Central memory CD8-positive, alpha-beta T cell (primary cell): ENCODE measurements at regions not wholly inside any gene's neighbourhood (a gene's known extent, or its start where the extent isn't known, plus 50 kb on each side); places are given as distances from the start of the nearest gene placed in this dataset.
A peak's percentile ranks its signal among the peaks of the same experiment; 100 is the strongest.

Experiments
- ATAC-seq: fragments of 150-1000 bp; cut with Tn5 transposase; replicated peaks from 2 replicates; pipeline ENCODE4 v1.10.0; 2022; ENCODE audit warnings: mild to moderate bottlenecking, moderate FRiP score, moderate number of reproducible peaks; ENCODE audit not compliant: poor library complexity, severe bottlenecking; ENCODE audit errors: extremely low read depth
- DNase-seq, 2 donors: peaks; one replicate each; pipeline ENCODE4 v3.0.0; 2021; ENCODE audit warnings: low spot score in 2 of 2
- H3K27ac Mint-ChIP-seq: one replicate; pipeline ENCODE4 v1.8.0; 2022; ENCODE audit warnings: low read depth, mild to moderate bottlenecking, moderate library complexity, mixed read lengths
- H3K27me3 Mint-ChIP-seq: one replicate; pipeline ENCODE4 v1.8.0; 2022; ENCODE audit warnings: mixed read lengths
- H3K36me3 Mint-ChIP-seq: one replicate; pipeline ENCODE4 v1.8.0; 2022; ENCODE audit warnings: mild to moderate bottlenecking, moderate library complexity, mixed read lengths; ENCODE audit not compliant: insufficient read depth
- H3K4me1 Mint-ChIP-seq: one replicate; pipeline ENCODE4 v1.8.0; 2022; ENCODE audit warnings: mixed read lengths
- H3K4me3 Mint-ChIP-seq: one replicate; pipeline ENCODE4 v1.8.0; 2022; ENCODE audit warnings: mild to moderate bottlenecking, moderate library complexity, mixed read lengths
- H3K9me3 Mint-ChIP-seq: one replicate; pipeline ENCODE4 v1.8.0; 2022; ENCODE audit warnings: mixed read lengths

- no peak overlapping the region for H3K4me3 Mint-ChIP-seq
- no peak overlapping the region for H3K27ac Mint-ChIP-seq
- DNase-seq (no peak), ATAC-seq (no peak)
- H3K9me3 Mint-ChIP-seq: no peaks in the 10 kb centered on the region
- H3K27me3 Mint-ChIP-seq: no peaks in the 10 kb centered on the region
- H3K4me1 Mint-ChIP-seq: no peaks in the 10 kb centered on the region
- H3K36me3 Mint-ChIP-seq: no peaks in the 10 kb centered on the region
Observed at GRCh38 chrX:124540474-124540873, 194.1 kb downstream of the SH2D1A start.

- no peaks in the 10 kb centered on the region for H3K9me3 Mint-ChIP-seq
- H3K27ac Mint-ChIP-seq: no peak overlapping the region
- no peaks in the 10 kb centered on the region for H3K4me1 Mint-ChIP-seq
- no peak overlapping the region for H3K4me3 Mint-ChIP-seq
- ATAC-seq: no peak
- no peak for DNase-seq
- H3K36me3 Mint-ChIP-seq: no peaks in the 10 kb centered on the region
- H3K27me3 Mint-ChIP-seq: no peaks in the 10 kb centered on the region
Observed at GRCh38 chrX:124548571-124548970, 202.2 kb downstream of the SH2D1A start.

- DNase-seq (no peak), ATAC-seq (no peak)
- no peaks in the 10 kb centered on the region for H3K4me1 Mint-ChIP-seq
- no peaks in the 10 kb centered on the region for H3K36me3 Mint-ChIP-seq
- no peaks in the 10 kb centered on the region for H3K9me3 Mint-ChIP-seq
- H3K27me3 Mint-ChIP-seq: no peaks in the 10 kb centered on the region
- H3K27ac Mint-ChIP-seq: no peak overlapping the region
- H3K4me3 Mint-ChIP-seq: no peak overlapping the region
Observed at GRCh38 chrX:124555036-124555595, 208.8 kb downstream of the SH2D1A start.

GRCh38 chrX:124557976-124558375, 211.6 kb downstream of the SH2D1A start:
- DNase-seq (no peak), ATAC-seq (no peak)
- Mint-ChIP-seq H3K4me1 (no peaks in the 10 kb centered on the region), H3K4me3 (no peak overlapping the region), H3K36me3 (peaks cover 3% of the 10 kb centered on the region), H3K9me3 (no peaks in the 10 kb centered on the region), H3K27ac (no peak overlapping the region), H3K27me3 (no peaks in the 10 kb centered on the region)

GRCh38 chrX:124573468-124573867, 227.1 kb downstream of the SH2D1A start:
- Mint-ChIP-seq H3K4me1 (no peaks in the 10 kb centered on the region), H3K27ac (no peak overlapping the region), H3K27me3 (no peaks in the 10 kb centered on the region), H3K36me3 (no peaks in the 10 kb centered on the region), H3K4me3 (no peak overlapping the region), H3K9me3 (no peaks in the 10 kb centered on the region)
- DNase-seq (no peak), ATAC-seq (no peak)

GRCh38 chrX:124592744-124593143, 246.4 kb downstream of the SH2D1A start:
- no peak overlapping the region for H3K4me3 Mint-ChIP-seq

GRCh38 chrX:124594017-124594651, 247.8 kb downstream of the SH2D1A start:
- Mint-ChIP-seq H3K36me3 (peaks cover 1% of the 10 kb centered on the region), H3K9me3 (no peaks in the 10 kb centered on the region), H3K4me1 (no peaks in the 10 kb centered on the region), H3K4me3 (no peak overlapping the region), H3K27ac (no peak overlapping the region), H3K27me3 (no peaks in the 10 kb centered on the region)
- no peak for DNase-seq
- no peak for ATAC-seq

More at GRCh38 chrX:124592744-124593143, 246.4 kb downstream of the SH2D1A start:
- no peaks in the 10 kb centered on the region for H3K9me3 Mint-ChIP-seq
- peaks cover 1% of the 10 kb centered on the region for H3K36me3 Mint-ChIP-seq
- H3K4me1 Mint-ChIP-seq: no peaks in the 10 kb centered on the region
- no peaks in the 10 kb centered on the region for H3K27me3 Mint-ChIP-seq
- no peak for DNase-seq
- no peak for ATAC-seq
- no peak overlapping the region for H3K27ac Mint-ChIP-seq

GRCh38 chrX:124605511-124605910, 259.1 kb downstream of the SH2D1A start:
- Mint-ChIP-seq H3K27ac (no peak overlapping the region), H3K9me3 (no peaks in the 10 kb centered on the region), H3K27me3 (no peaks in the 10 kb centered on the region), H3K36me3 (no peaks in the 10 kb centered on the region), H3K4me1 (peaks cover 16% of the 10 kb centered on the region), H3K4me3 (no peak overlapping the region)
- no peak for DNase-seq
- ATAC-seq: no peak

- ATAC-seq (no peak), DNase-seq (no peak)
- Mint-ChIP-seq H3K36me3 (no peaks in the 10 kb centered on the region), H3K9me3 (no peaks in the 10 kb centered on the region), H3K4me3 (no peak overlapping the region), H3K27me3 (no peaks in the 10 kb centered on the region), H3K4me1 (peaks cover 8% of the 10 kb centered on the region), H3K27ac (no peak overlapping the region)
Observed at GRCh38 chrX:124606724-124607123, 260.4 kb downstream of the SH2D1A start.

GRCh38 chrX:124619710-124620109, 273.3 kb downstream of the SH2D1A start:
- DNase-seq (no peak), ATAC-seq (no peak)
- H3K4me1 Mint-ChIP-seq: no peaks in the 10 kb centered on the region
- H3K27ac Mint-ChIP-seq: no peak overlapping the region
- no peaks in the 10 kb centered on the region for H3K9me3 Mint-ChIP-seq
- H3K27me3 Mint-ChIP-seq: no peaks in the 10 kb centered on the region
- no peak overlapping the region for H3K4me3 Mint-ChIP-seq
- no peaks in the 10 kb centered on the region for H3K36me3 Mint-ChIP-seq

- Mint-ChIP-seq H3K27me3 (no peaks in the 10 kb centered on the region), H3K4me3 (no peak overlapping the region), H3K36me3 (no peaks in the 10 kb centered on the region), H3K9me3 (no peaks in the 10 kb centered on the region), H3K4me1 (no peaks in the 10 kb centered on the region), H3K27ac (no peak overlapping the region)
- DNase-seq (no peak), ATAC-seq (no peak)
Observed at GRCh38 chrX:124634363-124634762, 288.0 kb downstream of the SH2D1A start.

GRCh38 chrX:124641737-124642491, 295.6 kb downstream of the SH2D1A start:
- H3K9me3 Mint-ChIP-seq: no peaks in the 10 kb centered on the region
- ATAC-seq (peak; percentile 93), DNase-seq (no peak)
- H3K36me3 Mint-ChIP-seq: peaks cover 3% of the 10 kb centered on the region
- H3K27me3 Mint-ChIP-seq: no peaks in the 10 kb centered on the region
- peak overlapping the region; percentile 59 for H3K4me3 Mint-ChIP-seq
- peaks cover 10% of the 10 kb centered on the region for H3K4me1 Mint-ChIP-seq
- no peak overlapping the region for H3K27ac Mint-ChIP-seq

GRCh38 chrX:124646403-124646802, 300.0 kb downstream of the SH2D1A start:
- ATAC-seq (no peak), DNase-seq (no peak)
- H3K27me3 Mint-ChIP-seq: no peaks in the 10 kb centered on the region
- no peaks in the 10 kb centered on the region for H3K9me3 Mint-ChIP-seq
- H3K27ac Mint-ChIP-seq: no peak overlapping the region
- no peak overlapping the region for H3K4me3 Mint-ChIP-seq
- H3K4me1 Mint-ChIP-seq: peaks cover 4% of the 10 kb centered on the region
- H3K36me3 Mint-ChIP-seq: peaks cover under 1% of the 10 kb centered on the region
